ENCODE measurements at regions not wholly inside any gene's neighbourhood (a gene's known extent, or its start where the extent isn't known, plus 50 kb on each side); places are given as distances from the start of the nearest gene placed in this dataset.

DNA sequence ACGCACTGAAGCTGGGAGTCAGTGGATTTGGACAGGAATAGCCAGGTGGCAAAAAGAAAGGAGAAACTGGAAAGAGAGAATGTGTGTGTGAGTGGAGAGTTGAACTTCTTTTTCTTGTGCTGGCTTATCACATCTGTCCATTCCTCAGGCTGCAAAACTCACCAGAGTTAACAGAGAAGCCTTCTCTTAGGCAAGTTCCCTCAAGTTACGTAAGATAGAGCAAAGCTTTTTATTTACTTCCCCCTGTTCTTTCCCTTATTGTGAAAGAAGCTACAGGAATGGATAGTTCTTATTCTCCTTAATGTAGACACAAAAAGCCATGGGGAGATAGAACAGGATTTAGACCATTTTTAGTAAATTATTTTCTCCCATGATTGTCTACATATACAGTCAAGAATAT is 188.6 kb downstream of the BMP2 start:
- DNase-seq (ENCODE audit: low spot score) = no peak

DNA sequence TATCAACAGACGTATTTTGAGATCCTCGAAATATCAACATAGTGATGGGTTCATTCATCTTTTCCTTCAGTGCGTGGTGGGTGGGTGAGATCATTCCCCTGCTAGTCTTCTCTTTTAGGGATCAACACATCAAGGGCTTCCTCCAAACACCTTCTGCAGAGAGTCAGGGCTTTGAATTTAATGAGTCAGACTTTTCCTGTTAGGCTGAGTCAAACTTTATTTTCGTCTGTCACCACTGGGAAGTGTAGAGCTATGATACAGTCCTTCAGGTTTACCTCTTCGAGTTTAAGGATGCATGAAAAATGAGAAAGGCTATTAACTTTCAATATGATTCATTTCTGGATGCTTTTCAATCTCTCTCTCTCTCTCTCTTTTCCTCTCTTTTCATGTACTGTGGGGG is 189.1 kb downstream of the BMP2 start:
- DNase-seq (ENCODE audit: low spot score) = no peak

DNA sequence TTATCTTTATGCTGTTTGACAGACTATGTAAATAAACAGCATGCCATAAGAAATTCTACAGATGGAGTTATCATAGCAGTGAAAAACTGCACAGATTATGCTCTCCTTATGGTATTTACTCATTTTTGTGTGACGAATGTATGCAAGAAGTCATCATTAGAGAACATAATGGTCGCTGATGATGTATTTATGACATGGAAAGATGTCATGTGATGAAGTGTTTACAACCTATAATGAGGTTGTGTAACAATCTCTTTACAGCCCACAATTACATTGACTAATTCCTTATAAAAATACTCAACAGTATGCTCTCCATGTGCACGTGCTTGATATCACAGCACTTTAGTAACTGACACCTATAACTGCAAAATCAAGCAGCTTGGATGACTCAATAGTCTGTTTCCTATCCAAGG is 192.4 kb downstream of the BMP2 start:
- DNase-seq (ENCODE audit: low spot score) = no peak

DNA sequence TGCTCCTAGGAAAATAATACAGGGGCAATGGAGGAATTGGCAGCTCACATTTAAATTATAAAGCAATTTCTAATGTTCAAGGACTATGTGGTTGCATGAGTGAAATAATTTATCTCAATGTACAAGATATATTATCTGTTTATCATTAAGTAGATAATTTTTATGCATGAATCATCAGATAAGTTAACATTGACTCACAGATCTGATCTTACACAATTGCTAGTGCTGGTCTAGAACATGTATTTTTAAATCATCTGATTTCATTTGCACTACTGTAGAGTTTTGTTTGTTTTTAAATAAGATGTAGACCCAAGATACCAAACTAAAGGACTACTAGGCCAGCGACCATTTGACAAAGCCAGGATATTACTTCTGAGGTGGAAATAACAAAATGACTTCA is 199.2 kb downstream of the BMP2 start:
- no peak for DNase-seq (ENCODE audit: low spot score)

DNA sequence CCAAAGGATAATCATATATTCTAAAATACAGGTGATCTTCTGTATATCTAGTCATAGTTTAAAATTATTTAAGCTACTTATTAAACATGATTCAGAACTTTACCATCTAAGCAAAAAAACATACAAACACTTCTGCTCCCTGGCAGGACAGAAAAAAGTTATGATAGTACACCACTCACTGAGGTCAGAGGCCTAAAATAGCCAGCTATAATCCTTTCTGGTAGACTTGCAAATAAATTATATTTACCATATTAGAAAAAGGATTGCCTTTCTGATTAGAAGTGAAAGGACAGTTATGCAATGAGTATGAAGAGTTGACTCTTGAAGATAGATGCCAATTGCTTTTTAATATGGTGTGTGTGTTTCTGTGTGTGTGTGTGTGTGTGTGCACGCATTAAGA is 207.4 kb downstream of the BMP2 start:
- no peak for DNase-seq (ENCODE audit: low spot score)

DNA sequence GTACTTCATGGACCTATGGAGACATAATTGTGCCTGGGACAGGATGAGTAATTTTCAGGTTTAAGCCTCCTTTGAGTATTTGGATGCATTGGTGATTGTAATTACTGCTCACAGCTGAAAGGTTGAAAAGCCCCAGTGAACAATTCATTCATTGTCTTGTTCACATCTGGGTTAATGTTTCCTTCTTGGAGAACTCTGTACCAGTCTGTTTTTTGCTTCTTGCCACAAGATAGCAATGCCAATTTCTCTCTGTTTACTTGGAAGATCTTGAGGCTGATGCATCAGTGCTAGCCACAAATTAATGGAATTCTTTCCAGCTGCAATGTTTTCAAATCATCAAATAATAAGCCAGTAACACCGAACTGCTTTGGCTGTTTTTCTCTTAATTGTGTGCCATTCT is 207.8 kb downstream of the BMP2 start:
- peak; percentile 37 for DNase-seq (ENCODE audit: low spot score)

DNA sequence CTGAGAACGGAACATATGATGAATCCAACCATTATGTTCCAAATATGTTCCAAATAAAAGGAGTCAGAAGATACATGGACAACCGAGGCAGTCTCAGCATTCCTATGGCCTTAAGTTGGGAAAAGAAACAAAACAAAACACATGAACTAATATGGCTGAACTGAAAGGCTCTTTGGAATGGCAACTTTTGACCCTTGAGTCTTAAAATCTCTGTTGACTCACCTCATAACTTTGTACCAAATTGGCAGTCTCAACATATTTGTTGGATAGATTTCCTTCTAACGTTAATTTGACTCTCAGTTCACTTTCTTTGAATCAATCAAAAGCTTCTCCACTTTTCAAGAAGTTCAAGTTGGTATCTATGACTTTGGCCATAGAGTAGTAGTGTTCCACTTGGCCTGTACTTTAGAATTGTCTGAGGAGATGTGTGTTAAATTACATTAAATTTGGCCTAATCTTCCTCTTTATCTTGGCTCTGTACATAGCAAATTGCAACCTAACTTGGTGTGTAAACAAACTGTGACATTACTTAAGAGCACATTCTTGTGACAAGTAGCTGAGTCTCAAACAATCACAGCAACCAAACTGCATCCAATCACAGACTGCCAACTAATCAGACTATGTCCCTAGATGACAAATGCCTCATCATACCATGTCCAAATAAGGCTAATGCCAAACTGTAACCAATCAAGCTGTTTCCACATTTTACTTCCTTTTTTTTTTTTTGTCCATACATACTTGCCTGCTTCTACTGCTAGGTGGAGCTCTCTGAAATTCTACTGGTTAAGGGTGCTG is 208.8 kb downstream of the BMP2 start:
- DNase-seq (ENCODE audit: low spot score) = no peak

DNA sequence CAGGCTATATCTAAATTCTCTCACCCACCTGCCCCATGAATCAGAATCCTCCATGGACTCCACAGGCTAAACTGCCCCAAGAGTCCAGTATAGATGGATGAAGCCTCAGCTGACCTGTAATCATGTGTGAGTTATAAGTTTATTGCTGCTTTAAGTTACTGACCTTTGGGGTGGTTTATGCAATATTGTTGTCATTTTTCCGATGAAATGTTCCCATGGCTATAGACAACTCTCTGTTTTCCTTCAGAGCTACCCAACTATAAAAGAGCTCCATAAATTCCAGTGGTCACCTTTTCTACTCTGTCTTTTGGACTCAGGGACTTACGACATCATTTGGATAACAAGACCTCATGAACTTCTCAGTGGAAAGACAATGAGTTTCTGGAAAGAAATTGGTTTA is 212.1 kb downstream of the BMP2 start:
- no peak for DNase-seq (ENCODE audit: low spot score)

DNA sequence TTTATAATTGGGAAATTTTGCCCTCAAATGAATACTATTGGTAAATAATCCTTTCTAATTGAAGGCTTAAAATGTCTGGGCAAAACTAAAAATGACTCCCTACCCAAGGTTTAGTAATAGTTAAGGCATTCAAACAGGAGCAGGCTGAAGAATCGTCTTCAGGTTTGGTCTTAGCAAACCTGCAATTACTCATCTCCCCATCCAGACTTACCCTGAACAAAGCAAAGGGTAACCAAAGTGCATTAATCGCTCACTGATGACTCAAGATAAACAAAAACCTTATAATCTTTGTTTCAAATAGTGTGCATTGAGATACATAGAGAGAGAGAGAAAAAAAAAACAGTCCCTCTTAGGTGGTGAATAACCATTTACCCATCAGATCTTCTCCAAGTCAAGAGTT is 225.5 kb downstream of the BMP2 start:
- DNase-seq (ENCODE audit: low spot score) = no peak

DNA sequence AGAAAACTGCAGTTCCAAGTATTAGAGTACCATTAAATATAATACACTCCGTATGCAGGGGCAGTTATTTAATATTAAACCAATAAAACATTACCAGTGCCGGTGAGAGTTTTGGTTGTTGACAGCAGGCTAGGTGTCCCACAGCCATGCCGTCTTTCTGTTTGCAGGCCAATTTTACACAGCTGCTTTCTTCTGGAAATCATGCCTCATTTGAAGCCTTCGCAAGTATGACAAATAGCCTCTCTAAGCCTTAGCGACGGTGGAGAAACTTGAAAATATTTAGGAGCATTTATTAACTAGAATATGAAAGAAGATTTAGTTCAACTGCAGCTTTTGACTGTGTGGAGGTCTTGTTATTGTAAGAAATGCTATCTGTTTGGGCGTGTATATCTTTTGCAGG is 226.0 kb downstream of the BMP2 start:
- no peak for DNase-seq (ENCODE audit: low spot score)

DNA sequence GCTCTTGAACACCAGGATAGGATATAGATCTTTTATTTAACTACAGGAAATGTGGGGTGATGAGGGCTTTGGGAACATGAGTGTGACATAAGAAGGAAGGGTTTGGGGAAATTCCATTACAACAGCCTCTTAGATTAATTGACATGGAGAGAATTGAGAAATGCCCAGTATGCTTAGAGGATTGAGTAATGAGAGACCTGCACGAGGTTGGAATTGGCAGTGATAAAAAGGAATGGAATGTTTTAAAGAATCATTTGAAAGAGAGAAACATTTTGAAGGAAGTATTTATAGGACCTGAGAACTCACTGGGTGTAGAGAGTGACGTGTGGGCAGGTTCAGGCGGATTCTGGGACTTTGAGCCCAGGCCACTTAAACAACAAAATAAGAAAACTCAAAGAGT is 227.0 kb downstream of the BMP2 start:
- no peak for DNase-seq (ENCODE audit: low spot score)

DNA sequence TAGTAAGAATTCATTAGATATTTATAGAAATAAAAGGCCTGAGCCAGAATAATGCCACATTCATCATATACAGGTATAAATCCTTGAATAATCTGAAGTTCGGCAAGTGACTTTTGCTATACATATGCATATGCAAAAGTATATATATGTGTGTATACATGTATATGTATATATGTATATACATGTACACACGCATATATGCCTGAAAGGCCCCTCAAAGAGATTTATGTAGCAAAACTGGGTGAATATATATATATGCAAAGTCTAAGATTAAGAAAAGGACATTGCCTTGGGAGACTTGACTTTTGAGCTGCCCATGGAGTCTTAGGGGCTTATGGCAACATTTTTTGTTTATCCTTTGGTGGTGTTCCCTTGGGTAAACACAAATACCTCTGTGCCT is 231.4 kb downstream of the BMP2 start:
- no peak for DNase-seq (ENCODE audit: low spot score)

DNA sequence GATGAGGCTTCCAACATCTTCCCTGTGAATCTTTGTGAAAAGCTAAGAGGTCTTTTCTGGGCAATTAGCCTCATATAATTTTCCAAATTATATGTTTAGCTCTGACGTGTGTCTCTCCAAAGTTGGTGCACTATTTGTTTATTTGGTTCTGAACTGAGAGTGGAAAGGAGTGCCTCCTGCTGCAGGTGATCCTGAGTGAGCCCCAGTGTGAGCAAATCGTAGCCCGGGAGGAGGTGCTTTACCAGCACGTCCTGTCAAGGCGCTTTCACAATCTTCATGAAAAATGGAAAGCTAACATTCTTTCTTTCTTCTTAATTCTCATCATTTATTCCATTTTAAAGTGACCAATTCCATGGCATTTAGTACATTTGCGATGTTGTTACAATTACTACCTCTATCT is 231.9 kb downstream of the BMP2 start:
- DNase-seq (ENCODE audit: low spot score) = no peak

DNA sequence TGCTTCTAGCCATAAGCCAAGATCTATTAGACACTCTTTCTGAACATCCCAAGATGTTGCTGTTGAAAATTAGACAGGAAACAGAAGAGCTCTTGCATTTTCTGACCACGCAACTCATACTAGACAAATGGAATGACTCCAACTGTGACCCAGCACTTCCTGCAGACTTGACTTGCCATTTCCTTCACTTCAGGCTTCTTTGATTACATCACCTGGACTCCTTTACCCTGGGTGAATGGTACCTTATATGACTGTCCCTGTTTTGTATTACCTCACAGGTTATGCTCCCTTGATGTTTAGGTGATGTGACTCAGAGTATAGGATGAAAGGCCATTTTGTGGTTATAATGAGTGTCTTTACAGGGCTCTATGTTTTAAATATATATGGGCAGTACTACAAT is 236.1 kb downstream of the BMP2 start:
- DNase-seq (ENCODE audit: low spot score) = no peak

DNA sequence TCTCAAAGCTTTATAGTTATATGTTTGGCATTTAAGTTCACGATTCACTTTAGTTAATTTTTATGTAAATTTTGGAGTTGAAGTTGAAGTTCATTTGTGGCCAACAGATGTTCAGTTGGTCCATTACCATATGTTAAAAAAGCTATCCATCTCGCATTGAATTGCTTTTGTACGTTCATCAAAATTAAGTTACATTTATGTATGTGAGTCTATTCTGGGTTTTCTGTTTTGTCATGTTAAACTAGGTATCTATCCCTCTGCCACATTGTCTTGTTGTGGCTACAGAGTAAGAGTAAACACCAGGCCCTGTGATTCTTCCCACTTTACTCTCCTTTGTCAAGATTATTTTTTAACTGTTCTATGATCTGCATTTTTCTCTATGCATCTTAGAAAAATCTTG is 237.3 kb downstream of the BMP2 start:
- no peak for DNase-seq (ENCODE audit: low spot score)

DNA sequence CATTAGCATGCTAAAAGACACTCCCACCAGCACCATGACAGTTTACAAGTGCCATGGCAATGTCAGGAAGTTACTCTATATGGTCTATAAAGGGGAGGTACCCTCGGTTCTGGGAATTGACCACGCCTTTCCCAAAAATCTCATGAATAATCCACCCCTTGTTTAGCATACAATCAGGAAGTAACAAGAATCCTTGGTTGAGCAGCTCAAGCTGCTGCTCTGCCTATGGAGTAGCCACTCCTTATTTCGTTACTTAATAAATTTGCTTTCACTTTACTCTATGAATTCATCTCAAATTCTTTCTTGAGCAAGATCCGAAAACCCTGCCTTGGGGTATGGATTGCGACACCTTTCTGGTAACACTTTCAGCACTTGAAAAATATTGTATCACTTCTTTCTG is 243.0 kb downstream of the BMP2 start:
- no peak for DNase-seq (ENCODE audit: low spot score)

DNA sequence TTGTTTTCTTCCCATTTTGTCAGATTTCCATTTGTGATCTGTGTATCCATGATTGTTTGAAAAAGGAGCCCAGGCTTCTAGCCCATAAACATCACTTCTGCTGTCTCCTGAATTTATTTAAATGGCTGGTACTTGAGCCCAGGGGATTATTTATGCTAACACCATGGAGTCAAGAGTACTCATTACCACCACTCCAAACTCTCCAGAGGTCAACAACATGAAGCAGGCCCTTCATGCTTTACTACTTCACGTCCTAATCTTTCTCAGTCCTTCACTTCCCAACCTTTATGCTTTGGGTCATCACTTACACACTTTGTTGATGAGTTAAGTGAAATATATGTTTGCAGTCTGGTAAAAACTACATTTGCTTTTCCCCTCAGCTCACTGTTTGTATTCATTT is 247.8 kb downstream of the BMP2 start:
- no peak for DNase-seq (ENCODE audit: low spot score)

DNA sequence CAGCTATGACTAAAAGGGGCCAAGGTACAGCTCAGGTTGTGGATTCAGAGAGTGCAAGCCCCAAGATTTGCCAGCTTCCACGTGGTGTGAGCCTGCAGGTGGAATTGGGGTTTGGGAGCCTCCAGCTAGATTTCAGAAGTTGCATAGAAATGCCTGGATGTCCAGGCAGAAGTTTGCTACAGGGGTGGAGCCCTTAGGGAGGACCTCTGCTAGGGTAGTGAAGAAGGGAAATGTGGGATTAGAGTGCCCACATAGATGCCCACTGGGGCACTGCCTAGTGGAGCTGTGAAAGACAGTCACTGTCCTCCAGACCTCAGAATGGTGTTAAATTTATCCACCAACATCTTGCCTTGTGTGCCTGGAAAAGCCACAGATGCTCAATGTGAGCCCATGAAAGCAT is 255.1 kb downstream of the BMP2 start:
- no peak for DNase-seq (ENCODE audit: low spot score)

DNA sequence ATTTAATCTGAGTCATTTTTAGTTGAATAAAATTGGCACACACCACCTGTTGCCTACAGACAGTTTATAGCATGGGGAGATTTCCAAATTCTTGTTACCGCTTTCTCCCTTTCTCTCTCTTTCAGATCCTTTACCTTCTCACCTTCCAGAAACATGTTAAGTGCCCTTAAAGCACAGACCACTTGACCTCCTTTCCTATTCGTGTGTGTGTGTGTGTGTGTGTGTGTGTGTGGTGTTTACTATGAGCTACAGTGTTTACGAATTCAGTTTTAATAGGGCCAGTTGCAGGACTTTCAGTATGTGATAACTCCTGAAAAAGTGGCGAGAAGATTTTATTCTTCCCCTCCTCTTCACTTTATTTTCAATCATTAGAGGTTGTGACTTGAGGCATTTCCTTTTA is 258.1 kb downstream of the BMP2 start:
- DNase-seq (ENCODE audit: low spot score) = no peak

DNA sequence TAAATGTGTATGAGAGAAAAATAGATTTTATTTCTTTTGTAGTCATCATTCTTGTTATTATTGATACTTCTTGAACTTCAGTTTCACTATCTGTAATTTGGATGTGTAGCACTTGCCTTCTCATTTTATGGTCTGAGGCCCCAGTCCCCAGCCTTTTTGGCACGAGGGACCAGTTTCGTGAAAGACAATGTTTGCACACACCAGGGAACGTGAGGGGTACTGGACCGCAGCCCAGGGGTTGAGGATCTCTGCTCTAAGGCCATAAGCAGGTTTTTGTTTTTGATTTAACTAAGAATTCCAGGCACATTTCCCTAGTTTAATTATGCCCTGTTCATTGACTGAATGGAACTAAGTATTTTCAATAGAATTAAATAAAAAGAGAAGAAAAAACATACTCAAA is 261.5 kb downstream of the BMP2 start:
- no peak for DNase-seq (ENCODE audit: low spot score)

DNA sequence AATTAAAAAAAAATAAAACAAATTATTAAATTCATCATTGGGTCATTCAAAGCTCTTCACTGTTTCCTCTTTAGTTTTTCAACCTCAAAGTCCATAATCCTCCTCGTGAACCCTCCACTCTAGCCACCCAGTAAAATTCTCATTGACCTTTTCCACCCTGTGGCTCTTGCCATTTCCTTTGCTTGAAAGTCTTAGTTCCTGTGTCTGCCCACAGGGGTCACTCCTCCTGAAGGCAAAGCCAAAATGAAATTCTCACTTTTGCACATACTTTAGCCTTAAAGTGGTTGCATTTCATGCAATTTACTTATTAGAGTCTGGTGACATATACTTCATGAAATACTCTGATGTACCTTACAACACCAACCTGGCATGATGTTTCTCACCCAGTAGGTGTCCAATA is 263.7 kb downstream of the BMP2 start:
- DNase-seq (ENCODE audit: low spot score) = no peak

DNA sequence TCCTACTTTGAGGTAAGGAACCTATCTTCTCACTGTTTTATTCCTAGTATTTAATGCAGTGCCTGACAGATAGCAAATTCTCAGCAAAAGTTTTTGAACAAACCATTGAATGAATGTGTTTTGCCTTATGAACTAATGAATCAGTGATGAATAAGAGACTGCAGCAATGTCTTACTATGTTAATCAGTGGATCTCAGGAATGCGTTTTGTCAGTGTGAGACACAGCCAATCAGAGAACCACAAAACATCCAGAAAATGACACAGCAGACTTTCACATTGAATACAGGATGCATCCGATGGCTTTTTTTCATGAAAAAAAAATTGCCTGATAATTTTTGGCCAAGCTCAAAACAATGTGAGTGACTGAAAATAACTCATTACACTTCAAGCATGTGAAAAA is 270.5 kb downstream of the BMP2 start:
- DNase-seq (ENCODE audit: low spot score) = no peak

DNA sequence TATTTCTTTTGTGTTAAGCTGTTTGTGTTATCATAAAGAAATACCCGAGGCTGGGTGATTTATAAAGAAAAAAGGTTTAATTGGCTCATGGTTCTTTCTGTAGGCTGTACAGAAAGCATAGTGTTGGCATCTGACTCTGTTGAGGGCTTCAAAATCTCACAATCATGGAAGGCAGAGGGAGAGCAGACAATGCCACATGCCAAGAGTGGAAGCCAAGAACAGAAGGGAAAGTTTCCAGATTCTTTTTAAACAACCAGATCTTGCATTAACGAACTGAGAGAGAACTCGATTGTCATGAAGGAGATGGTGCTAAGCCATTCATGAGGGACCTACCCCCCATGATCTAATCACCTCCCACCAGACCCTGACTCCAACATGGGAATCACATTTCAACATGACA is 290.1 kb downstream of the BMP2 start:
- DNase-seq (ENCODE audit: low spot score) = no peak

DNA sequence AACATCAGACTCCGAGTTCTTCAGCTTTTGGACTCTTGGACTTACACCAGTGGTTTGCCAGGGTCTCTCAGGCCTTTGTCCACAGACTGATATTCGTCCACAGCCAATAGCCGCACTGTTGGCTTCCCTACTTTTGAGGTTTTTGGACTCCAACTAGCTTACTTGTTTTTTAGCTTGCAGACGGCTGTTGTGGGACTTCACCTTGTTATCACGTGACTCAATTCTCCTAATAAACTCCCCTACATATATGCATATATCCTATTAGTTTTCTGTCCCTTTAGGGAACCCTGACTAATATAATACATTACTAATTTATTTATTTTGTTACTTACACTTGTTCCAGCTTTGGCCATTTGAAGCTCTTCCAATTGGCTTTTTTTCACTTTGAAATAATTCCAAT is 311.3 kb downstream of the BMP2 start:
- no peak for DNase-seq (ENCODE audit: low spot score)

DNA sequence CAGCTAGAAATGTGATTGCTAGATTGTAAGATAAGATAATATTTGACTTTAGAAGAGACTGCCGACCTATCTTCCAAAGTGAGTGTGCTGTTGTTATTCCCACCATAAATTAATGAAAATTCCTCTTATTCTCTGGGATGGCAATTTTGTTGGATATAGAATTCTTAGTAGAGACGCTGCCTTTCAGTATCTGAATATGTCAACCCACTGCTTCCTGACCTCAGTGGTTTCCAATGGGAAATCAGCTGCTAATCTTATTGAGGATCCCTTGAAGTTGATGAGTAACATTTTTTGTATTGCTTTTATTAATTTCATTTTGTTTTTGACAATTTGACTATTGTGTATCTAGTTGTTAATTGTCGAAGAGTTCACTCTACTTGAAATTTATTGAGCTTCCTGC is 313.0 kb downstream of the BMP2 start:
- no peak for DNase-seq (ENCODE audit: low spot score)
